ENCODE measurements at regions not wholly inside any gene's neighbourhood (a gene's known extent, or its start where the extent isn't known, plus 50 kb on each side); places are given as distances from the start of the nearest gene placed in this dataset.

- H3K4me2 ChIP-seq = no peak overlapping the region
- no peaks in the 10 kb centered on the region for H3F3A ChIP-seq (ENCODE audit: low read depth)
- H3K4me1 ChIP-seq = no peaks in the 10 kb centered on the region
- Mint-ChIP-seq H3K9me3 (no peaks in the 10 kb centered on the region), H3K36me3 (no peaks in the 10 kb centered on the region), H3K27ac (no peak overlapping the region), H3K4me1 (no peaks in the 10 kb centered on the region), H3K27me3 (ENCODE audit: insufficient read depth, low read depth) (no peaks in the 10 kb centered on the region), H3K4me3 (no peak overlapping the region)
- TF ChIP-seq CTCF (IDR thresholded peaks at IDR 0.05) = no peak
- no peak for TF ChIP-seq EZH2 (IDR thresholded peaks at IDR 0.05)
- TF ChIP-seq EZH2phosphoT487 (IDR thresholded peaks at IDR 0.05) = no peak
- no peaks in the 10 kb centered on the region for H3K36me3 ChIP-seq
- H3K27me3 ChIP-seq = peaks cover 83% of the 10 kb centered on the region
- H3K4me3 ChIP-seq = no peak overlapping the region
- no peak overlapping the region for H3K27ac ChIP-seq
- no peaks in the 10 kb centered on the region for H3K9me3 ChIP-seq (ENCODE audit: low read depth)
- no peak overlapping the region for H2AFZ ChIP-seq (replicated peaks)
- H3K79me2 ChIP-seq (ENCODE audit: low read depth) = no peaks in the 10 kb centered on the region
- H4K20me1 ChIP-seq (ENCODE audit: low read depth) = no peaks in the 10 kb centered on the region
- no peak for DNase-seq (ENCODE audit: low spot score)
- no peak overlapping the region for H3K9ac ChIP-seq
Measured at GRCh38 chr3:15155840-15156360, 50.1 kb upstream of the CAPN7 start.

Data from neural progenitor cell (in vitro differentiated cells).